ENCODE measurements at regions not wholly inside any gene's neighbourhood (a gene's known extent, or its start where the extent isn't known, plus 50 kb on each side); places are given as distances from the start of the nearest gene placed in this dataset.

DNA sequence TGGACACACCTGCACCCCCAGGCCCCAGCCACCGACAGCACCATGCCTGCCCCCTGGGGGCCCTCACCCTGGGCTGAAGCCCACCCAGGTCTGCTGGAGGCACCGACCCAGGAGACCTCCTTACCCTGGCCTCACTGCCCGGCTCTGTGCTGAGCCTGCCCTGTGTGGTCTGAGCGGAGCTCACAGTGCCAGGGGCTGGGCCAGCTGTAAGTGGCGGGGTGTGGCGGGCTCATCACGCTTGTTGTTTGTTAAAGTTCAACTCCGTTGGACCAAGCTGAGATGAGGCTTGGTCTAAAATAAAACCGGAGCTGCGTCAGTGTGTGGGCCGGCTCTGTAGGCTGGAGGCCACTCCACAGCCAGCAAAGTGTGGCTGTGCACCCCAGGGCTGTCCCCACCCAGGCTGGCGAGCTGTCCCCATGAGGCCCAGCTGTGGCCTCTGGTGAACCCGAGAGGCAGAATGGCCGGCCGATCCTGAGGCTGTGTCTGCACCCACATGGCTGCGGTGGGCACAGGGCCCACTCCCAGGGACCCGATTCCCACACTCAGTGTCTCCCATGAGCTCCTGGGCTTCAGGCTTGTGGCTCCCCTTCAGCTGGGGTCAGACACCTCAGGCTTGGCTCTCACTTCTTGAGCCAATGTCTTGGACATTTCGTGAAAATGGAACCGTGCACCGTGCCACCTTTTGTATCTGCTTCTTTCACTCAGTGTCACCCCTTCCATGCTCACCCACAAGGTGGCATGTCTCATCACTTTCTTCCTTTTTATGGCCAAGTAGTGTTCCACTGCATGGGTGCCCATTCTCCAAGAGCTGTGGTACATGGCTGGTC, 137.9 kb downstream of the CTTN start:
- TF ChIP-seq CTCF (IDR thresholded peaks at IDR 0.05; ENCODE audit: insufficient read depth, low read depth, low read length) = no peak
- TF ChIP-seq EZH2 (IDR thresholded peaks at IDR 0.05; ENCODE audit: insufficient read depth, low read length) = no peak
